SK-N-SH (cell line): ENCODE measurements at regions not wholly inside any gene's neighbourhood (a gene's known extent, or its start where the extent isn't known, plus 50 kb on each side); places are given as distances from the start of the nearest gene placed in this dataset.

Source experiments
- CTCF ChIA-PET: fragments of 300-600, 350-600 bp; formaldehyde crosslinking; extraction: SDS; loops from one replicate; lab custom pipeline; 2021; lab: Yijun Ruan, JAX
- POLR2A ChIA-PET: fragments of 350-600 bp; sonication (Branson Sonifier 250); formaldehyde crosslinking; extraction: SDS; loops from one replicate; lab custom pipeline; 2020; ENCODE audit warnings: antibody characterized with exemption, inconsistent platforms; lab: Yijun Ruan, JAX
- DNase-seq: peaks from one replicate; pipeline ENCODE4 v3.0.0; 2012
- H2AFZ ChIP-seq: fragments of 200-600 bp; sonication (generic); 2 replicates; pipeline ENCODE4 v1.8.1; 2016; ENCODE audit warnings: antibody characterized with exemption, mild to moderate bottlenecking, low read depth
- H3F3A ChIP-seq: fragments of 200-600 bp; sonication (generic); replicated peaks from 2 replicates; pipeline ENCODE3; 2016; ENCODE audit warnings: antibody characterized with exemption, mild to moderate bottlenecking; ENCODE audit not compliant: insufficient read depth
- H3K27ac ChIP-seq, 2 experiments: fragments of 200-500 bp in 1 of 2; fragments of 200-600 bp in 1 of 2; sonication (Bioruptor generic) in 1 of 2; sonication (generic), shearing (Covaris generic) in 1 of 2; 2 replicates each; pipeline versions ENCODE4 v1.5.1 to v1.6.1; 2014 to 2016; ENCODE audit warnings: low read depth in 2 of 2, inconsistent platforms in 1 of 2, low read length in 1 of 2, mild to moderate bottlenecking in 1 of 2, mixed read lengths in 1 of 2
- H3K27me3 ChIP-seq: fragments of 200-600 bp; sonication (generic), shearing (Covaris generic); 2 replicates; pipeline ENCODE4 v1.6.1; 2016; ENCODE audit warnings: mixed run types; ENCODE audit not compliant: insufficient read depth
- H3K36me3 ChIP-seq, 2 experiments: fragments of 200-500 bp in 1 of 2; fragments of 200-600 bp in 1 of 2; sonication (Bioruptor generic) in 1 of 2; sonication (generic) in 1 of 2; replicated peaks in 1 of 2; 2 replicates each; pipeline versions ENCODE3 to v1.5.1; 2014 to 2016; ENCODE audit warnings: low read length in 1 of 2, mild to moderate bottlenecking in 1 of 2; ENCODE audit not compliant: insufficient read depth in 2 of 2, control insufficient read depth in 1 of 2
- H3K4me1 ChIP-seq, 2 experiments: fragments of 200-500 bp in 1 of 2; fragments of 200-600 bp in 1 of 2; sonication (Bioruptor generic) in 1 of 2; sonication (generic), shearing (Covaris generic) in 1 of 2; 2 replicates each; pipeline versions ENCODE4 v1.5.1 to v1.6.1; 2014 to 2016; ENCODE audit warnings: low read depth in 1 of 2, low read length in 1 of 2, mixed run types in 1 of 2; ENCODE audit not compliant: insufficient read depth in 2 of 2, control insufficient read depth in 1 of 2
- H3K4me2 ChIP-seq: fragments of 200-600 bp; sonication (generic), shearing (Covaris generic); 2 replicates; pipeline ENCODE4 v1.6.1; 2017; ENCODE audit warnings: mixed run types
- H3K4me3 ChIP-seq, 2 experiments: fragments of 200-500 bp in 1 of 2; fragments of 200-600 bp in 1 of 2; sonication (Bioruptor generic) in 1 of 2; sonication (generic), shearing (Covaris generic) in 1 of 2; 2 replicates each; pipeline versions ENCODE4 v1.5.1 to v1.8.1; 2014 to 2016; ENCODE audit warnings: low read depth in 2 of 2, inconsistent platforms in 1 of 2, low read length in 1 of 2, mild to moderate bottlenecking in 1 of 2, mixed read lengths in 1 of 2, moderate library complexity in 1 of 2
- H3K79me2 ChIP-seq: fragments of 200-600 bp; sonication (generic); 2 replicates; pipeline ENCODE4 v1.8.1; 2017; ENCODE audit warnings: mild to moderate bottlenecking; ENCODE audit not compliant: insufficient read depth
- H3K9ac ChIP-seq: fragments of 200-600 bp; sonication (generic); 2 replicates; pipeline ENCODE4 v1.6.1; 2017; ENCODE audit warnings: mixed run types
- H3K9me2 ChIP-seq: fragments of 200-600 bp; sonication (generic); 2 replicates; pipeline ENCODE4 v1.6.1; 2017; ENCODE audit warnings: mixed run types
- H3K9me3 ChIP-seq: fragments of 200-600 bp; sonication (generic); 2 replicates; pipeline ENCODE4 v1.6.1; 2017; ENCODE audit warnings: mixed run types, mild to moderate bottlenecking, moderate library complexity
- H4K20me1 ChIP-seq: fragments of 200-600 bp; sonication (generic); 2 replicates; pipeline ENCODE4 v1.6.1; 2017; ENCODE audit warnings: mild to moderate bottlenecking, mixed run types; ENCODE audit not compliant: insufficient read depth
- CTCF ChIP-seq: fragments of 200-600 bp; sonication (generic); IDR thresholded peaks from 2 replicates; pipeline ENCODE4 v1.6.1; 2017; ENCODE audit warnings: antibody characterized with exemption, mild to moderate bottlenecking, moderate library complexity
- ELF1 ChIP-seq: IDR thresholded peaks from 2 replicates; pipeline ENCODE4 v1.4.0; 2012
- EZH2phosphoT487 ChIP-seq: fragments of 200-600 bp; sonication (generic); IDR thresholded peaks from 2 replicates; pipeline ENCODE4 v1.6.1; 2017; ENCODE audit warnings: low read depth, mixed run types, mild to moderate bottlenecking, antibody characterized with exemption, moderate library complexity, borderline replicate concordance
- FOSL2 ChIP-seq: IDR thresholded peaks from 2 replicates; pipeline ENCODE4 v1.4.0; 2012; ENCODE audit warnings: low read depth, mild to moderate bottlenecking, moderate library complexity, borderline replicate concordance
- FOXJ3 ChIP-seq: sonication (generic); formaldehyde crosslinking; IDR thresholded peaks from 2 replicates; pipeline ENCODE4 v1.5.1; 2020; ENCODE audit warnings: mild to moderate bottlenecking, missing genetic modification reagents
- FOXM1 ChIP-seq: IDR thresholded peaks from 2 replicates; pipeline ENCODE4 v1.4.0; 2012; ENCODE audit warnings: low read depth, mild to moderate bottlenecking
- GABPA ChIP-seq: IDR thresholded peaks from 2 replicates; pipeline ENCODE4 v1.4.0; 2012; ENCODE audit warnings: low read depth, mild to moderate bottlenecking
- GATA2 ChIP-seq: sonication (generic); formaldehyde crosslinking; IDR thresholded peaks from 2 replicates; pipeline ENCODE4 v1.5.0; 2020; ENCODE audit warnings: mild to moderate bottlenecking, missing genetic modification reagents
- JUND ChIP-seq: IDR thresholded peaks from 2 replicates; pipeline ENCODE4 v1.4.0; 2012
- MEF2A ChIP-seq: IDR thresholded peaks from 2 replicates; pipeline ENCODE4 v1.4.0; 2012; ENCODE audit warnings: low read depth, borderline replicate concordance
- MXI1 ChIP-seq: IDR thresholded peaks from 2 replicates; pipeline ENCODE4 v1.6.1; 2012; ENCODE audit warnings: mild to moderate bottlenecking, low read depth, low read length, improper control_type of control experiment
- NFIC ChIP-seq: IDR thresholded peaks from 2 replicates; pipeline ENCODE4 v1.4.0; 2012; ENCODE audit warnings: borderline replicate concordance
- RAD21 ChIP-seq: IDR thresholded peaks from 2 replicates; pipeline ENCODE4 v1.6.1; 2012; ENCODE audit warnings: mild to moderate bottlenecking, low read length
- RCOR1 ChIP-seq: fragments of 150-350 bp; IDR thresholded peaks from 2 replicates; pipeline ENCODE4 v1.6.1; 2017; ENCODE audit warnings: antibody characterized with exemption, low read length
- TAF1 ChIP-seq: IDR thresholded peaks from 2 replicates; pipeline ENCODE4 v1.6.1; 2012; ENCODE audit warnings: low read depth, mild to moderate bottlenecking, low read length, moderate library complexity, borderline replicate concordance
- TCF12 ChIP-seq: IDR thresholded peaks from 2 replicates; pipeline ENCODE4 v1.4.0; 2012
- TEAD4 ChIP-seq: IDR thresholded peaks from 2 replicates; pipeline ENCODE4 v1.4.0; 2012; ENCODE audit warnings: mild to moderate bottlenecking, borderline replicate concordance; ENCODE audit not compliant: insufficient read depth
- YY1 ChIP-seq: IDR thresholded peaks from 2 replicates; pipeline ENCODE4 v1.4.0; 2012; ENCODE audit warnings: low read depth, mild to moderate bottlenecking
- ZBTB33 ChIP-seq: IDR thresholded peaks from 2 replicates; pipeline ENCODE4 v1.4.0; 2012; ENCODE audit warnings: low read depth, borderline replicate concordance
- WGBS: methylation state at CpG from one replicate; pipeline ENCODE4 v1.1.6; 2017; ENCODE audit warnings: low lambda C conversion rate; 5-methylcytosine and 5-hydroxymethylcytosine counted together
- TF ChIP-seq, protein P1 (sequence below): IDR thresholded peaks from 2 replicates; pipeline ENCODE4 v1.4.0; 2012; ENCODE audit warnings: low read depth, borderline replicate concordance
- TF ChIP-seq, protein P2 (sequence below): IDR thresholded peaks from 2 replicates; pipeline ENCODE4 v1.4.0; 2012; ENCODE audit warnings: low read depth
- TF ChIP-seq, protein P3 (sequence below): IDR thresholded peaks from 2 replicates; pipeline ENCODE4; 2012

DNA sequence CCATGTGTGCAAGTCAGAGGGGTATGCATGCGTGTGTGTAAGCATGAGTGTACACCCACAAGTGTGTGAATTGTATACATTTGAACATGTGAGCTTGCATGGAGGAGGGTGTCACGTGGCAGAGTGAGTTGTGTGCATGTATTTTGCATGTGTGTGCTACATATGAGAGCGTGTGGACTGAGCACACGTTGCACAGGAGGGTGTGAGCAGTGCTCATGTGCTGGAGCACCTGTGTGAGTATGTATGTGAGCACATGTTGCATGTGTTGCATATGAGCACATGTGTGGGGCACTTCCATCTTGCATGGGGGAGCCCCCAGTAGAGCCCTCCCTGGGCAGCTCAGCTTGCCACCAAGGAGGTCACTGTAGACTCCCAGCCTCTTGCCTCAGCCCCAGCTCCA is 180.2 kb upstream of the MYL2 start:
- POLR2A ChIA-PET: no interaction called here
- CTCF ChIA-PET: interaction anchor here (1.4 kb wide), 1 partner anchor 77 kb away, joined by 5 read pairs; no protein-coding TSS in a partner anchor

DNA sequence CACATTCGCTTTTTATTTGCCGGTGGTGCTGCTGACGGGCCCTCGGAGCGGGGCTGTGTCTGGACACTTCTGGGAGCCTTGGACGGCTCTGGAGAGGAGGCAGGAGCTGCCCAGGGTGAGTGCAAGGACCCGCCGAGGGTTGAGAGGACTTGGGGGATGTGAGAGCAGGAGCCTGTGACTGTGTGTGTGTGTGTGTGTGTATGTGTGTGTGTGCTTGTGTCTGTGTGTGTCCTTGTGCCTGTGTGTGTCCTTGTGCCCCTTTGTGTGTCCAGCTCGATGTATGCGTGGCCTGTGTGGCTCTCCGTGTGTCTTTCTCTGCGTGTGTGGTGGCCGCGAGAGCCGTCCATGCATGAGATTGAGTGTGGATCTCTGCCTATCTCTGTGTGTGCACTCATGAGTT is 179.6 kb upstream of the MYL2 start:
- Histone ChIP-seq H3K4me2 (no peak overlapping the region), H3F3A (no peaks in the 10 kb centered on the region), H3K27me3 (peaks cover 9% of the 10 kb centered on the region; the same call in 1 of the 2 replicates), H3K9me2 (no peaks in the 10 kb centered on the region), H2AFZ (no peak overlapping the region), H3K4me1 (peaks cover 0 to 13% of the 10 kb centered on the region in 2 experiments; a peak in 1 of 4 replicates), H3K27ac (no peak overlapping the region), H4K20me1 (no peaks in the 10 kb centered on the region), H3K9me3 (no peaks in the 10 kb centered on the region), H3K9ac (no peak overlapping the region), H3K4me3 (no peak overlapping the region), H3K79me2 (no peaks in the 10 kb centered on the region), H3K36me3 (no peaks in the 10 kb centered on the region)
- WGBS: 78% methylated on average over 15 of the region's 15 CpGs
- TF ChIP-seq RAD21 (no peak), YY1 (no peak), FOXM1 (no peak), GATA2 (CRISPR knock-in tag) (no peak), ZBTB33 (no peak), CTCF (no peak), MEF2A (no peak), ELF1 (no peak), NFIC (no peak), JUND (no peak), RCOR1 (no peak)
- TF ChIP-seq, protein P1, sequence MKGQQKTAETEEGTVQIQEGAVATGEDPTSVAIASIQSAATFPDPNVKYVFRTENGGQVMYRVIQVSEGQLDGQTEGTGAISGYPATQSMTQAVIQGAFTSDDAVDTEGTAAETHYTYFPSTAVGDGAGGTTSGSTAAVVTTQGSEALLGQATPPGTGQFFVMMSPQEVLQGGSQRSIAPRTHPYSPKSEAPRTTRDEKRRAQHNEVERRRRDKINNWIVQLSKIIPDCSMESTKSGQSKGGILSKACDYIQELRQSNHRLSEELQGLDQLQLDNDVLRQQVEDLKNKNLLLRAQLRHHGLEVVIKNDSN: no peak
- TF ChIP-seq, protein P2, sequence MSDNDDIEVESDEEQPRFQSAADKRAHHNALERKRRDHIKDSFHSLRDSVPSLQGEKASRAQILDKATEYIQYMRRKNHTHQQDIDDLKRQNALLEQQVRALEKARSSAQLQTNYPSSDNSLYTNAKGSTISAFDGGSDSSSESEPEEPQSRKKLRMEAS: no peak
- DNase-seq: no peak
- ChIA-PET CTCF (interaction anchor here (1.4 to 2.0 kb wide), 2 partner anchors 76 to 199 kb away, joined by 5 to 7 read pairs; no protein-coding TSS in a partner anchor), POLR2A (no interaction called here)

More for the DNA sequence above, 180.2 kb upstream of the MYL2 start:
- H3K9ac ChIP-seq: no peak overlapping the region
- TF ChIP-seq FOSL2 (no peak), TEAD4 (no peak), GABPA (no peak), TCF12 (no peak), ELF1 (no peak), NFIC (no peak), FOXJ3 (CRISPR knock-in tag) (no peak), GATA2 (CRISPR knock-in tag) (no peak), TAF1 (no peak), EZH2phosphoT487 (no peak), MXI1 (no peak)
- TF ChIP-seq, protein P3, sequence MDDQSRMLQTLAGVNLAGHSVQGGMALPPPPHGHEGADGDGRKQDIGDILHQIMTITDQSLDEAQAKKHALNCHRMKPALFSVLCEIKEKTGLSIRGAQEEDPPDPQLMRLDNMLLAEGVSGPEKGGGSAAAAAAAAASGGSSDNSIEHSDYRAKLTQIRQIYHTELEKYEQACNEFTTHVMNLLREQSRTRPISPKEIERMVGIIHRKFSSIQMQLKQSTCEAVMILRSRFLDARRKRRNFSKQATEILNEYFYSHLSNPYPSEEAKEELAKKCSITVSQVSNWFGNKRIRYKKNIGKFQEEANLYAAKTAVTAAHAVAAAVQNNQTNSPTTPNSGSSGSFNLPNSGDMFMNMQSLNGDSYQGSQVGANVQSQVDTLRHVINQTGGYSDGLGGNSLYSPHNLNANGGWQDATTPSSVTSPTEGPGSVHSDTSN: no peak
- TF ChIP-seq, protein P2: no peak
- TF ChIP-seq, all 33 proteins: peak for 0
- H4K20me1 ChIP-seq: no peaks in the 10 kb centered on the region
- no peak for DNase-seq
- peaks cover 9% of the 10 kb centered on the region; the same call in 1 of the 2 replicates for H3K27me3 ChIP-seq
- H3F3A ChIP-seq: no peaks in the 10 kb centered on the region
- H2AFZ ChIP-seq: no peak overlapping the region
- no peak overlapping the region for H3K4me3 ChIP-seq
- H3K4me1 ChIP-seq: peaks cover 0 to 13% of the 10 kb centered on the region in 2 experiments; a peak in 1 of 4 replicates
- H3K36me3 ChIP-seq: no peaks in the 10 kb centered on the region
- WGBS: 26% methylated on average over 4 of the region's 4 CpGs
- H3K9me2 ChIP-seq: no peaks in the 10 kb centered on the region
- no peak overlapping the region for H3K27ac ChIP-seq
- no peak overlapping the region for H3K4me2 ChIP-seq
- H3K9me3 ChIP-seq: no peaks in the 10 kb centered on the region
- no peaks in the 10 kb centered on the region for H3K79me2 ChIP-seq
